ENCODE measurements at regions not wholly inside any gene's neighbourhood (a gene's known extent, or its start where the extent isn't known, plus 50 kb on each side); places are given as distances from the start of the nearest gene placed in this dataset.

- Histone ChIP-seq H3K27me3 (ENCODE audit: control insufficient read depth in 1 of 2, insufficient read depth in 2 of 2, low read length in 2 of 2) (no peaks in the 10 kb centered on the region), H3K36me3 (replicated peaks in 1 of 2; ENCODE audit: control insufficient read depth in 1 of 2, insufficient read depth in 2 of 2, low read length in 2 of 2) (no peaks in the 10 kb centered on the region), H3K4me1 (ENCODE audit: insufficient read depth, low read length) (no peaks in the 10 kb centered on the region), H4K20me1 (ENCODE audit: insufficient read depth, low read length) (no peaks in the 10 kb centered on the region), H3K9me3 (ENCODE audit: low read length) (no peaks in the 10 kb centered on the region), H3K4me3 (replicated peaks in 1 of 3; ENCODE audit: insufficient read depth in 1 of 3, low read depth in 2 of 3, low read length in 3 of 3) (no peak overlapping the region), H3K79me2 (ENCODE audit: insufficient read depth, low read length) (no peaks in the 10 kb centered on the region), H3K27ac (ENCODE audit: extremely low read length, insufficient read depth, low read length) (no peak overlapping the region), H3K4me2 (ENCODE audit: low read depth, low read length) (no peak overlapping the region), H3K9ac (ENCODE audit: insufficient read depth, low read depth, low read length) (no peak overlapping the region), H2AFZ (ENCODE audit: low read length) (no peak overlapping the region)
- FAIRE-seq (no peak), DNase-seq (ENCODE audit: low spot score) (no peak), ATAC-seq (no peak)
- ChIA-PET CTCF (ENCODE audit: low intra/inter-chr PET ratio, low total read pairs) (no interaction called here), POLR2A (no interaction called here)
- intact Hi-C loops (cut with micrococcal nuclease; ENCODE audit: unreplicated experiment) = no loop called here
- whole genome bisulfite sequencing (ENCODE audit: low lambda C conversion rate) = 3% methylated on average over 2 of the region's 2 CpGs
- BruUV-seq (replicated peaks) = no TSS peak
- in situ Hi-C loops (cut with HindIII; ENCODE audit: extremely low pct_ligation_motif_present, low pct_unique_long_range_greater_than_20kb) = no loop called here
- TF ChIP-seq, protein P1, sequence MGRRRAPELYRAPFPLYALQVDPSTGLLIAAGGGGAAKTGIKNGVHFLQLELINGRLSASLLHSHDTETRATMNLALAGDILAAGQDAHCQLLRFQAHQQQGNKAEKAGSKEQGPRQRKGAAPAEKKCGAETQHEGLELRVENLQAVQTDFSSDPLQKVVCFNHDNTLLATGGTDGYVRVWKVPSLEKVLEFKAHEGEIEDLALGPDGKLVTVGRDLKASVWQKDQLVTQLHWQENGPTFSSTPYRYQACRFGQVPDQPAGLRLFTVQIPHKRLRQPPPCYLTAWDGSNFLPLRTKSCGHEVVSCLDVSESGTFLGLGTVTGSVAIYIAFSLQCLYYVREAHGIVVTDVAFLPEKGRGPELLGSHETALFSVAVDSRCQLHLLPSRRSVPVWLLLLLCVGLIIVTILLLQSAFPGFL (CRISPR knock-in tag; IDR thresholded peaks at IDR 0.05) = no peak
- TF ChIP-seq ZSCAN9 (CRISPR knock-in tag; IDR thresholded peaks at IDR 0.05; ENCODE audit: borderline replicate concordance) = no peak
Measured at GRCh38 chr2:194320520-194320919, 1336.5 kb upstream of the SLC39A10 start.

DNA sequence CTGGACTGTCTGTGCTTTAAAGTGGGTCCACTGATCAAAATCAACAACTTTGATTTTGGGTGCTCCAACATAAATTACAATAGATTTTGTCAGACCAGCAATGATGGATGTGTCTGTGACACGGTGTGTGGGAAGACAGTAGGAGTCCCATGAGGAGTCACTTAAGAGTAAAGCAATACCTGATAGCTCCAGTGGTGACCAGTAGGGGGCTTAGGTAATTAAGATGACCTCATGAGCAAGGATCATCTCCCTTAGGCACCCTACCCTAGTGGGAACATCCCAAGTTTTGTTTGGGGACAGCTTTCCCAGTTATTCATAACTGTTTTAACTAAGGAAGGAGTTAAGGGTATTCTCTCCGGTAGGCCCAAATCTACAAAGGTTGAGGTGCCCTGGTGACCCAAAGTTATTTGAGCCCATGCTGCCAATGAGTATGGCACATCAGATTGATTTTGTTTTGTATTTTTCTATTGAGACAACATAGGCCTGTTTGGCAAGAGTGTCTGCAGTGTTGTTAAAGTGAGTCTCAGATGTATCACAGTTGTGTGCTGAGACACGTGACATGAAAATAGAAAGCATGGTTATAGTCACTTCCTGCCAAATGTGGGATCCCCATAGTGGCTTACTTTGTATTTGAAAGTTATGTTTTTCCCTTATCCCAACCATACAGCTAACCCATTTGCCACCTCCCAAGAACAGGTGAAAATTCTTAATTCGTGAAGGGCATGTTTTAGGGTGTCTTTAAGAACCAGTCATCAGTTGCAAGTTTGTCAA, 1337.6 kb upstream of the SLC39A10 start:
- ATAC-seq = peak; percentile 75
- ChIA-PET POLR2A (no interaction called here), CTCF (ENCODE audit: low intra/inter-chr PET ratio, low total read pairs) (interaction anchor here (1.1 kb wide), 1 partner anchor 999 kb away, joined by 3 read pairs; no protein-coding TSS in a partner anchor)
- intact Hi-C loops (cut with micrococcal nuclease; ENCODE audit: unreplicated experiment) (no loop called here), in situ Hi-C loops (cut with HindIII; ENCODE audit: extremely low pct_ligation_motif_present, low pct_unique_long_range_greater_than_20kb) (no loop called here)
- Histone ChIP-seq H3K36me3 (replicated peaks in 1 of 2; ENCODE audit: control insufficient read depth in 1 of 2, insufficient read depth in 2 of 2, low read length in 2 of 2) (no peaks in the 10 kb centered on the region), H3K79me2 (ENCODE audit: insufficient read depth, low read length) (no peaks in the 10 kb centered on the region), H3K4me3 (replicated peaks in 1 of 3; ENCODE audit: insufficient read depth in 1 of 3, low read depth in 2 of 3, low read length in 3 of 3) (no peak overlapping the region), H2AFZ (ENCODE audit: low read length) (no peak overlapping the region), H3K9me3 (ENCODE audit: low read length) (no peaks in the 10 kb centered on the region), H3K27me3 (ENCODE audit: control insufficient read depth in 1 of 2, insufficient read depth in 2 of 2, low read length in 2 of 2) (no peaks in the 10 kb centered on the region), H4K20me1 (ENCODE audit: insufficient read depth, low read length) (no peaks in the 10 kb centered on the region), H3K9ac (ENCODE audit: insufficient read depth, low read depth, low read length) (no peak overlapping the region), H3K4me1 (ENCODE audit: insufficient read depth, low read length) (no peaks in the 10 kb centered on the region), H3K27ac (ENCODE audit: extremely low read length, insufficient read depth, low read length) (no peak overlapping the region), H3K4me2 (ENCODE audit: low read depth, low read length) (no peak overlapping the region)
- no TSS peak for BruUV-seq (replicated peaks)
- TF ChIP-seq MNT (IDR thresholded peaks at IDR 0.05) = peak; percentile 84
- no peak for TF ChIP-seq TCF7 (IDR thresholded peaks at IDR 0.05; ENCODE audit: low read depth)
- peak; percentile 16; the same call in 1 of the 2 replicates for TF ChIP-seq RAD51 (IDR thresholded peaks at IDR 0.05; ENCODE audit: borderline replicate concordance)
- WGBS (ENCODE audit: low lambda C conversion rate) = 19% methylated on average over 4 of the region's 4 CpGs
- no peak for FAIRE-seq
- DNase-seq (ENCODE audit: low spot score) = peak; percentile 30
